Osteocyte (in vitro differentiated cells): ENCODE measurements at regions not wholly inside any gene's neighbourhood (a gene's known extent, or its start where the extent isn't known, plus 50 kb on each side); places are given as distances from the start of the nearest gene placed in this dataset.

Experiments
- DNase-seq: peaks from one replicate; pipeline ENCODE4 v3.0.0; 2021; ENCODE audit warnings: mixed read lengths; ENCODE audit not compliant: unreplicated experiment; ENCODE audit errors: extremely low spot score
- H3K27ac Mint-ChIP-seq: one replicate; pipeline ENCODE4 v1.8.0; 2021; ENCODE audit warnings: mild to moderate bottlenecking, mixed read lengths; ENCODE audit not compliant: unreplicated experiment
- H3K27me3 Mint-ChIP-seq: one replicate; pipeline ENCODE4 v1.8.0; 2021; ENCODE audit warnings: mixed read lengths; ENCODE audit not compliant: unreplicated experiment
- H3K36me3 Mint-ChIP-seq: one replicate; pipeline ENCODE4 v1.8.0; 2021; ENCODE audit warnings: mixed read lengths; ENCODE audit not compliant: unreplicated experiment
- H3K4me1 Mint-ChIP-seq: one replicate; pipeline ENCODE4 v1.8.0; 2021; ENCODE audit warnings: mixed read lengths; ENCODE audit not compliant: unreplicated experiment
- H3K4me3 Mint-ChIP-seq: one replicate; pipeline ENCODE4 v1.8.0; 2021; ENCODE audit warnings: mild to moderate bottlenecking, moderate library complexity, mixed read lengths; ENCODE audit not compliant: unreplicated experiment
- H3K9me3 Mint-ChIP-seq: one replicate; pipeline ENCODE4 v1.8.0; 2021; ENCODE audit warnings: mixed read lengths; ENCODE audit not compliant: unreplicated experiment
- CTCF ChIP-seq: fragments of 200-600 bp; sonication (generic); IDR thresholded peaks from 2 replicates; pipeline ENCODE4 v1.5.0; 2021; ENCODE audit warnings: antibody characterized with exemption, mild to moderate bottlenecking, moderate library complexity

DNA sequence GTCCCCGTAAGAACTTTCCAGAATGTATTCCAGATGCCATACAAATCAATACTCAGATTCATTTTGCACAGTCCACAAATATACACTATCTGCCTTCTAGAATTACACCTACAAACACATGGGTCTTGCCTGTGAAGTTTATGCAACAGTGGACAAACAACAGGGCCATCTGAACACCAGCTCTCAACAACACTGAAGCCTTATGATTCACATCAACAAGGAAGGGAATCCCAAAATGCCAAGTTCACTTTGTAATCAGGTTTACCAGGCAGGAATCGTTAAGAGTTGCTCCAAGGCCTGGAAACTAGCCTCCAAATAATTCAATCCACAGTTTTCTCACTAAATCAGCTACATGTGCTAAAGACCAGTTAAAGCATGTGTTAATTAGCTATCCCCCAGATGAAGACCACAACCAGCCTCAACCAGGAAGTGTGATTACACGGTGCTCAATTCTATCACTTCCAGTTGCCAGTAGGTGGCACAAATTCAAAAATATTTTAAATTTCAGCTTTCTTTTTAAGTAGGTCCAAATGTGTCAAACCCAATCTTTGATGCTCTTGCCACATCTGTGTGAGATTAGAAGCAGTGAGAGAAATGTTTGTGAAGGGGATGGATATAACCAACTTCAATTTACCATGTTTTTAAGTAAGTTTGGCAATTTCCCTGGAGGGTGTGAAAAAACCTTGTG lies 139.1 kb upstream of the BDNF start:
- DNase-seq = no peak
- H3K27ac Mint-ChIP-seq = no peak overlapping the region
- H3K4me3 Mint-ChIP-seq = no peak overlapping the region

GRCh38 chr11:27838674-27839073 lies 138.4 kb upstream of the BDNF start:
- DNase-seq = no peak
- Mint-ChIP-seq H3K9me3 (peaks cover 4% of the 10 kb centered on the region), H3K27ac (no peak overlapping the region), H3K4me3 (no peak overlapping the region), H3K36me3 (no peaks in the 10 kb centered on the region), H3K27me3 (no peaks in the 10 kb centered on the region), H3K4me1 (peaks cover 4% of the 10 kb centered on the region)
- no peak for TF ChIP-seq CTCF

More for the DNA sequence above, 139.1 kb upstream of the BDNF start:
- Mint-ChIP-seq H3K9me3 (peaks cover 4% of the 10 kb centered on the region), H3K4me1 (peaks cover 4% of the 10 kb centered on the region), H3K27me3 (no peaks in the 10 kb centered on the region), H3K36me3 (no peaks in the 10 kb centered on the region)
- peak; percentile 64 for TF ChIP-seq CTCF

GRCh38 chr11:27837895-27838563 lies 137.8 kb upstream of the BDNF start:
- H3K27ac Mint-ChIP-seq = no peak overlapping the region
- H3K4me1 Mint-ChIP-seq = peaks cover 4% of the 10 kb centered on the region
- peaks cover 1% of the 10 kb centered on the region for H3K9me3 Mint-ChIP-seq
- TF ChIP-seq CTCF = no peak
- DNase-seq = no peak
- H3K36me3 Mint-ChIP-seq = no peaks in the 10 kb centered on the region
- no peak overlapping the region for H3K4me3 Mint-ChIP-seq
- H3K27me3 Mint-ChIP-seq = no peaks in the 10 kb centered on the region

GRCh38 chr11:27830206-27830605 lies 130.0 kb upstream of the BDNF start:
- no peaks in the 10 kb centered on the region for H3K4me1 Mint-ChIP-seq
- no peaks in the 10 kb centered on the region for H3K36me3 Mint-ChIP-seq
- no peak for DNase-seq
- peaks cover 2% of the 10 kb centered on the region for H3K27me3 Mint-ChIP-seq
- H3K4me3 Mint-ChIP-seq = no peak overlapping the region
- H3K9me3 Mint-ChIP-seq = peaks cover 7% of the 10 kb centered on the region
- TF ChIP-seq CTCF = no peak
- no peak overlapping the region for H3K27ac Mint-ChIP-seq

GRCh38 chr11:27820249-27820648 lies 120.0 kb upstream of the BDNF start:
- H3K9me3 Mint-ChIP-seq = peaks cover 3% of the 10 kb centered on the region
- no peak overlapping the region for H3K27ac Mint-ChIP-seq
- no peaks in the 10 kb centered on the region for H3K4me1 Mint-ChIP-seq
- H3K36me3 Mint-ChIP-seq = no peaks in the 10 kb centered on the region
- TF ChIP-seq CTCF = no peak
- no peak overlapping the region for H3K4me3 Mint-ChIP-seq
- peaks cover 11% of the 10 kb centered on the region for H3K27me3 Mint-ChIP-seq
- DNase-seq = no peak
